C4-2B (cell line): ENCODE measurements at regions not wholly inside any gene's neighbourhood (a gene's known extent, or its start where the extent isn't known, plus 50 kb on each side); places are given as distances from the start of the nearest gene placed in this dataset.

Experiments
- CTCF ChIP-seq: fragments of 450-650 bp; conservative IDR thresholded peaks from 2 replicates; pipeline ENCODE4 v1.5.1; 2017; ENCODE audit warnings: mild to moderate bottlenecking
- ZFX ChIP-seq: fragments of 450-650 bp; IDR thresholded peaks from 2 replicates; pipeline ENCODE4 v1.6.1; 2017

- TF ChIP-seq CTCF (no peak), ZFX (no peak)
Measured at GRCh38 chr9:108691614-108692013, 164.2 kb downstream of the ACTL7B start.
